ENCODE measurements at regions not wholly inside any gene's neighbourhood (a gene's known extent, or its start where the extent isn't known, plus 50 kb on each side); places are given as distances from the start of the nearest gene placed in this dataset.
"Not testable (repeated sequence)": the region's sequence is repeated elsewhere in the genome, so short reads cannot be mapped to it uniquely, and the experiment has no call there.

DNA sequence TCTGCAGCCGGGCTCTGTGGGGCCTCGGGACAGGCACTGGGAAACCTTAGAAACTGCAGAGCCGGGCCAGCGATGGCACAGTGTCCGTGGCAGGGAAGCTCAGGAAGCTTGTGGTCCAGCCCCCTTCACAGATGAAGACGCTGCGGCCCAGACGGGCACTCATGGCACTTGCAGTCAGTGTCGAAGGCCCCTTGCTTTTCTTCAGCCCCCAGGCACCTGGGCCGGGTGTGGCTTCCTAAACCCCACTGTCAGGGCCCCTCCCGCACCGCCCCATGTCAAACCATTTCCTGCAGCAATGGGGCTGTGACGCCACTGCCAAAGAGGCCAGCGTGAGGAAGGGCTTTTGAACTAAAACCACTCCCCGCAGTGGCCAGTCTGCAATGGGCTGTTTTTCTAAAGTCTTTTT, 164.0 kb downstream of the LAT start:
- Mint-ChIP-seq H3K4me1 (peaks cover 55 to 82% of the 10 kb centered on the region in 2 donors), H3K36me3 (no peaks in the 10 kb centered on the region), H3K27me3 (ENCODE audit: low read depth in 2 of 2) (no peaks in the 10 kb centered on the region), H3K27ac (peak overlapping the region; percentile 94 to 96), H3K4me3 (peak overlapping the region; percentile 84), H3K9me3 (no peaks in the 10 kb centered on the region)
- peaks cover 66% of the 10 kb centered on the region for H3K4me1 ChIP-seq (ENCODE audit: control insufficient read depth, insufficient read depth, low read length)
- DNase-seq (peak; percentile 70 to 92), ATAC-seq (peak; percentile 85 to 92 (median 91))
- no peaks in the 10 kb centered on the region for H3K9me3 ChIP-seq (ENCODE audit: control insufficient read depth, insufficient read depth, low read length)
- no peaks in the 10 kb centered on the region for H3K27me3 ChIP-seq (ENCODE audit: control insufficient read depth, insufficient read depth, low read length)
- H3K27ac ChIP-seq (ENCODE audit: low read length), result peak overlapping the region; percentile 54
- TF ChIP-seq, protein P1, sequence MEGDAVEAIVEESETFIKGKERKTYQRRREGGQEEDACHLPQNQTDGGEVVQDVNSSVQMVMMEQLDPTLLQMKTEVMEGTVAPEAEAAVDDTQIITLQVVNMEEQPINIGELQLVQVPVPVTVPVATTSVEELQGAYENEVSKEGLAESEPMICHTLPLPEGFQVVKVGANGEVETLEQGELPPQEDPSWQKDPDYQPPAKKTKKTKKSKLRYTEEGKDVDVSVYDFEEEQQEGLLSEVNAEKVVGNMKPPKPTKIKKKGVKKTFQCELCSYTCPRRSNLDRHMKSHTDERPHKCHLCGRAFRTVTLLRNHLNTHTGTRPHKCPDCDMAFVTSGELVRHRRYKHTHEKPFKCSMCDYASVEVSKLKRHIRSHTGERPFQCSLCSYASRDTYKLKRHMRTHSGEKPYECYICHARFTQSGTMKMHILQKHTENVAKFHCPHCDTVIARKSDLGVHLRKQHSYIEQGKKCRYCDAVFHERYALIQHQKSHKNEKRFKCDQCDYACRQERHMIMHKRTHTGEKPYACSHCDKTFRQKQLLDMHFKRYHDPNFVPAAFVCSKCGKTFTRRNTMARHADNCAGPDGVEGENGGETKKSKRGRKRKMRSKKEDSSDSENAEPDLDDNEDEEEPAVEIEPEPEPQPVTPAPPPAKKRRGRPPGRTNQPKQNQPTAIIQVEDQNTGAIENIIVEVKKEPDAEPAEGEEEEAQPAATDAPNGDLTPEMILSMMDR (IDR thresholded peaks at IDR 0.05), result no peak
- no peaks in the 10 kb centered on the region for H3K36me3 ChIP-seq (ENCODE audit: control insufficient read depth, insufficient read depth, low read length)
- intact Hi-C loops (cut with micrococcal nuclease), result loop anchor here (2.0 kb wide), 1 partner anchor 36 kb away; no protein-coding TSS in a partner anchor
- no peak overlapping the region for H3K4me3 ChIP-seq (ENCODE audit: low read length)
- 3% methylated on average over 15 of the region's 15 CpGs for WGBS (ENCODE audit: insufficient coverage)

DNA sequence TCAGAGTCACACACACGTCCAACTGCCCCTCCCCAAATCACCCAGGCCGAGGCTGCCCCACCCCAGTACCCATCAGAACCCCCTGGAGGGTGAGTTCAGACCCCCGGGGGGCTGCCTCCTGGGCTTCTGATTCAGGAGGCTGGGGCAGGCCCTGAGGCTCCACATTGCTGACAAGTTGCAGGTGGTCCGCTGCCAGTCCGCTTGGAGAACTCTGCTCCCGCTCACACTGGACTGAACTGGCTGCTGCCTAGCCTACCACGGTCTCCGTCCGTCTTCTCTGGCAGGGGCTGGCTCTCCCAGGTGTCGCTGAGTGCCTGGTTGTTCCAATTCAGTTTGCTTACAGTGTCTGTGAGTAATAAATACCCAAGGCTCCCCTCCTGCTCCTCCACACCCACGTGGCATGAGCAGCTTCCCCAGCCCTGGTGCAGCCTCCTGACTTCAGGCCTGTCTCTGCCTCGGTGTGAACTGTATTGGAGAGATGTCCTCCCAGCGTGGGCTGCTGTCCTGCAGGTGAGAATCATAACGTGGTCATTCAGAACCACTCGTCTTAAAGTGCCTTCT, 163.4 kb downstream of the LAT start:
- DNase-seq (peak in 1 of 2 donors; percentile 50), ATAC-seq (peak; percentile 18 to 39 (median 22))
- Mint-ChIP-seq H3K27me3 (ENCODE audit: low read depth in 2 of 2) (no peaks in the 10 kb centered on the region), H3K9me3 (no peaks in the 10 kb centered on the region), H3K36me3 (no peaks in the 10 kb centered on the region), H3K4me1 (peaks cover 53 to 79% of the 10 kb centered on the region in 2 donors), H3K27ac (peak overlapping the region; percentile 94 to 96), H3K4me3 (peak overlapping the region; percentile 84)
- no peaks in the 10 kb centered on the region for H3K36me3 ChIP-seq (ENCODE audit: control insufficient read depth, insufficient read depth, low read length)
- H3K27me3 ChIP-seq (ENCODE audit: control insufficient read depth, insufficient read depth, low read length), result no peaks in the 10 kb centered on the region
- H3K27ac ChIP-seq (ENCODE audit: low read length), result peak overlapping the region; percentile 54
- peaks cover 62% of the 10 kb centered on the region for H3K4me1 ChIP-seq (ENCODE audit: control insufficient read depth, insufficient read depth, low read length)
- H3K9me3 ChIP-seq (ENCODE audit: control insufficient read depth, insufficient read depth, low read length), result no peaks in the 10 kb centered on the region
- H3K4me3 ChIP-seq (ENCODE audit: low read length), result no peak overlapping the region
- WGBS (ENCODE audit: insufficient coverage), result 77% methylated on average over 13 of the region's 15 CpGs
- intact Hi-C loops (cut with micrococcal nuclease), result loop anchor here (2.0 kb wide), 1 partner anchor 35 kb away; no protein-coding TSS in a partner anchor
- TF ChIP-seq, protein P1 (IDR thresholded peaks at IDR 0.05), result no peak

DNA sequence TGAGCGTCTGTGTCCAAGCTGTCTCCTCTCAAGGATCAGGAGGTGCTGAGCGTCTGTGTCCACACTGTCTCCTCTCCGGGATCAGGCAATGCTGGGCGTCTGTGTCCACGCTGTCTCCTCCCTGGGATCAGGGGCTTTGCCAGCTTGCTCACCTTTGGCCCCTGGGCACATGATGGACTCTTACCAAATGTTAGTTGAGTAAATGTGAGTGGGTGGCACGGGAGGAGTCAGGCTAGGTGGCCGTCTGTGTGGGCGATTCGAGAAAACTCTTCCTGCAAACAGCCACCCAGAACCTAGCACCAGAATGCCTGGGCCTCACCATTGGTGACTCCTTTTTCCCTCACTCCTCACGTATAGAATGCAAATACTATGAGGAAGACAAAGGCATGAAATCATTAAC, 162.9 kb downstream of the LAT start:
- H3K36me3 Mint-ChIP-seq; H3K4me3 ChIP-seq (ENCODE audit: low read length); DNase-seq; H3K9me3 Mint-ChIP-seq; ATAC-seq; H3K27me3 ChIP-seq (ENCODE audit: control insufficient read depth, insufficient read depth, low read length); H3K4me3 Mint-ChIP-seq; H3K9me3 ChIP-seq (ENCODE audit: control insufficient read depth, insufficient read depth, low read length); H3K36me3 ChIP-seq (ENCODE audit: control insufficient read depth, insufficient read depth, low read length); H3K27me3 Mint-ChIP-seq (ENCODE audit: low read depth in 2 of 2): not testable (repeated sequence)
- WGBS (ENCODE audit: insufficient coverage), result 89% methylated on average over 5 of the region's 10 CpGs
- H3K27ac Mint-ChIP-seq, result peak overlapping the region; percentile 94 to 96
- Histone ChIP-seq H3K27ac (ENCODE audit: low read length) (peak overlapping the region; percentile 54), H3K4me1 (ENCODE audit: control insufficient read depth, insufficient read depth, low read length) (peaks cover 58% of the 10 kb centered on the region)
- intact Hi-C loops (cut with micrococcal nuclease), result loop anchor here (2.0 kb wide), 1 partner anchor 35 kb away; no protein-coding TSS in a partner anchor
- peaks cover 57 to 80% of the 10 kb centered on the region in 2 donors for H3K4me1 Mint-ChIP-seq

DNA sequence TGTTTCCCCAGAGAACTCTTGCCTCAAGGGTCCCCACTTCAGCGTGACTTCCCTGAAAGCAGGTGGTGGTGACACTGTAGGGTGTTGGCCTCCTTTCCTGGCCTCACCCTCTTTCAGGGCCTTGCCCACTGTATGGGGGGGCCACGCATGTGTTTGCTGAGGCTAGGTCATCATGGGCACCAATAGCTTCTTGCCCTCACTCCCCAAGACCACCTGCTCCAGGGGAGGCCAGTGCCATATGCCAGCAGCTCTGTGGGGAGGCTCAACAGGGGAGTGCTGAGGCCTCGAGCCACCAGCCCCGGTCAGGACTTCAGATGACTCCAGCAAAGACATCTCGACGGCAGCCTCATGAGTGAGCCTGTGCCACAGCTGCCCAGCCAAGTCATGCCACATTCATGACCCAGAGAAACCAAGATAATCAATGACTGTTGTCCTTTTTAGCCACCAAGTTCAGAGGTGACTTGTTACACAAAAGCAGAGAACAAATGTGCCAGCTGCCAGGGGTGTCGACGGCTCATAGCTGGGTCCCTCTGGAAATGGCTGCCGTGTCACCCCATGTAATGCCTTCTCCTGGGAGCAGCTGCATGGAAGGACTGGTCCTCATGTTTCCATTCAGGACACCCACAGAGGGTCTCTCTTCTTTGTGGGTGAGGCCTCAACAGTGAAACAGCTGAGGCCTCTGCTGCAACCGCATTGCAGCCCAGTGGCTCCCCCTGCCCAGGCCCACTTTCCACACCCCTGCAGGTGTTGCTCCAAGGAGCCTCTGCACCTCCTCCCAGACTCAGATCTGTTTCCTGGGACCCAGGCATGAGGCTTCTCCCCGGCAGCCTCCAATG, 162.2 kb downstream of the LAT start:
- H3K9me3 ChIP-seq (ENCODE audit: control insufficient read depth, insufficient read depth, low read length); intact Hi-C loops (cut with micrococcal nuclease); H3K36me3 Mint-ChIP-seq; H3K4me3 ChIP-seq (ENCODE audit: low read length); H3K36me3 ChIP-seq (ENCODE audit: control insufficient read depth, insufficient read depth, low read length); H3K27ac ChIP-seq (ENCODE audit: low read length); ATAC-seq; H3K9me3 Mint-ChIP-seq; H3K4me3 Mint-ChIP-seq; H3K27me3 Mint-ChIP-seq (ENCODE audit: low read depth in 2 of 2); DNase-seq; H3K27me3 ChIP-seq (ENCODE audit: control insufficient read depth, insufficient read depth, low read length): not testable (repeated sequence)
- H3K27ac Mint-ChIP-seq, result peak overlapping the region; percentile 94 to 96
- WGBS (ENCODE audit: insufficient coverage), result 91% methylated on average over 9 of the region's 11 CpGs
- peaks cover 51% of the 10 kb centered on the region for H3K4me1 ChIP-seq (ENCODE audit: control insufficient read depth, insufficient read depth, low read length)
- H3K4me1 Mint-ChIP-seq, result peaks cover 61 to 77% of the 10 kb centered on the region in 2 donors
